Small intestine (tissue), 7 donors: ENCODE measurements at regions not wholly inside any gene's neighbourhood (a gene's known extent, or its start where the extent isn't known, plus 50 kb on each side); places are given as distances from the start of the nearest gene placed in this dataset.
A peak's percentile ranks its signal among the peaks of the same experiment; 100 is the strongest.

ENCODE experiments used
- DNase-seq, 2 donors: peaks; one replicate each; pipeline versions ENCODE4 v3.0.0 to v3.0.0-alpha.2; 2013
- FAIRE-seq: peaks from 2 replicates; lab custom pipeline; 2012; peaks lifted over from hg19 to GRCh38; lab: Jason Lieb, UNC
- H3K27ac ChIP-seq, 3 donors: one replicate each; pipeline ENCODE4 v1.5.1; 2013; ENCODE audit warnings: low read length in 2 of 3, mild to moderate bottlenecking in 2 of 3, control low read depth in 1 of 3, inconsistent platforms in 1 of 3, low read depth in 1 of 3, moderate library complexity in 1 of 3
- H3K27me3 ChIP-seq, 3 donors: one replicate each; pipeline ENCODE4 v1.6.1; 2013; ENCODE audit warnings: low read length in 3 of 3, inconsistent platforms in 1 of 3; ENCODE audit not compliant: control insufficient read depth in 3 of 3, insufficient read depth in 3 of 3
- H3K36me3 ChIP-seq, 3 donors: one replicate each; pipeline ENCODE4 v1.6.1; 2013; ENCODE audit warnings: low read length in 3 of 3, inconsistent platforms in 1 of 3, low read depth in 1 of 3, mild to moderate bottlenecking in 1 of 3, moderate library complexity in 1 of 3; ENCODE audit not compliant: control insufficient read depth in 3 of 3, insufficient read depth in 2 of 3
- H3K4me1 ChIP-seq, 3 donors: one replicate each; pipeline ENCODE4 v1.6.1; 2013; ENCODE audit warnings: low read length in 2 of 3, inconsistent platforms in 1 of 3, low read depth in 1 of 3, mild to moderate bottlenecking in 1 of 3, moderate library complexity in 1 of 3; ENCODE audit not compliant: control insufficient read depth in 3 of 3, insufficient read depth in 2 of 3
- H3K4me3 ChIP-seq, 3 donors: one replicate each; pipeline ENCODE4 v1.5.1; 2013; ENCODE audit warnings: low read length in 3 of 3, control low read depth in 1 of 3, inconsistent platforms in 1 of 3, low read depth in 1 of 3, mild to moderate bottlenecking in 1 of 3, moderate library complexity in 1 of 3
- H3K9me3 ChIP-seq, 2 donors: one replicate each; pipeline ENCODE4 v1.6.1; 2013; ENCODE audit warnings: low read depth in 1 of 2, low read length in 1 of 2; ENCODE audit not compliant: control insufficient read depth in 2 of 2, insufficient read depth in 1 of 2
- WGBS, 3 donors: extraction: QIAGEN DNeasy Blood & Tissue Kit; methylation state at CpG; one replicate each; pipeline ENCODE4 v1.1.7; 2013; 5-methylcytosine and 5-hydroxymethylcytosine counted together
- donor health status: healthy with polysubstance abuse.
- donor health status: control.
- donor health status: control.
- donor health status: Bipolar disorder and iron deficiency.
- donor health status: healthy.

DNA sequence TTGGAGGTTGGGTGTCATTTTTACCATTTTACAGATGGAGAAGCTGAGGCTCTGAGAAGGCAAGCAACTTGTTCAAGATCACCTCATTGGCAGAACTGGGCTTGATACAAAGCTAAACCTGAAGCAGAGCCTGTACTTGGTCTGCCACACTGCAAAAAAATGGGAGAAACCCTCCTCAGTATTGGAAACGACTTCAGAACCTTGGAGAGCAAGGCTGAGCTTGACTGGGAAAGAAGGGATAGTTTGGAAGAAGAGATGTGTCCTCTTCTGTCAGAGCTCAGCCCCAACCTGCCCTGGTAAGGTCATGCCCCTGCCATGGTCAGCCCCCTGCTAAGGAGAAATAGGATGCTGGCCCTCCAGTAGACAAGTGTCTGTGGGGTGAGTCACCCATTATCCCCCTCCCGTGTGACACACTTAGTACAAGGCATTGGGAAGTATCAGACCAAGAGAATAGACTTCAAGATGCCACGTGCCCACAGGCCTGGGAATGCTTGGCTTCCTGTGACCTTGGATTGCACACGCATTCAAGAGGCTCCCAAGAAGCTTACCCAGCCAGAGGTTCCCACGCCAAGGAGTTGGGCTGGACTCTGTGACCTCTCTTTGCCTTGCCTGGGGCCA lies 56.2 kb upstream of the SMNDC1 start:
- no peak for FAIRE-seq
- no peaks in the 10 kb centered on the region for H3K9me3 ChIP-seq
- no peak for DNase-seq
- H3K4me1 ChIP-seq = peaks cover 0 to 17% (median 2%) of the 10 kb centered on the region in 3 donors
- WGBS, 3 donors = 64 to 81% (median 75%) methylated on average over 5 of the region's 5 CpGs
- no peaks in the 10 kb centered on the region for H3K27me3 ChIP-seq
- no peak overlapping the region for H3K27ac ChIP-seq
- H3K4me3 ChIP-seq = no peak overlapping the region
- H3K36me3 ChIP-seq = no peaks in the 10 kb centered on the region

- WGBS, 3 donors = 63 to 82% (median 78%) methylated on average over 5 of the region's 5 CpGs
- H3K36me3 ChIP-seq = no peaks in the 10 kb centered on the region
- peaks cover 0 to 24% (median 2%) of the 10 kb centered on the region in 3 donors for H3K4me1 ChIP-seq
- no peak for FAIRE-seq
- H3K4me3 ChIP-seq = no peak overlapping the region
- no peak overlapping the region for H3K27ac ChIP-seq
- no peaks in the 10 kb centered on the region for H3K27me3 ChIP-seq
- DNase-seq = no peak
- H3K9me3 ChIP-seq = no peaks in the 10 kb centered on the region
Observed at GRCh38 chr10:110361800-110362456, 57.2 kb upstream of the SMNDC1 start.

DNA sequence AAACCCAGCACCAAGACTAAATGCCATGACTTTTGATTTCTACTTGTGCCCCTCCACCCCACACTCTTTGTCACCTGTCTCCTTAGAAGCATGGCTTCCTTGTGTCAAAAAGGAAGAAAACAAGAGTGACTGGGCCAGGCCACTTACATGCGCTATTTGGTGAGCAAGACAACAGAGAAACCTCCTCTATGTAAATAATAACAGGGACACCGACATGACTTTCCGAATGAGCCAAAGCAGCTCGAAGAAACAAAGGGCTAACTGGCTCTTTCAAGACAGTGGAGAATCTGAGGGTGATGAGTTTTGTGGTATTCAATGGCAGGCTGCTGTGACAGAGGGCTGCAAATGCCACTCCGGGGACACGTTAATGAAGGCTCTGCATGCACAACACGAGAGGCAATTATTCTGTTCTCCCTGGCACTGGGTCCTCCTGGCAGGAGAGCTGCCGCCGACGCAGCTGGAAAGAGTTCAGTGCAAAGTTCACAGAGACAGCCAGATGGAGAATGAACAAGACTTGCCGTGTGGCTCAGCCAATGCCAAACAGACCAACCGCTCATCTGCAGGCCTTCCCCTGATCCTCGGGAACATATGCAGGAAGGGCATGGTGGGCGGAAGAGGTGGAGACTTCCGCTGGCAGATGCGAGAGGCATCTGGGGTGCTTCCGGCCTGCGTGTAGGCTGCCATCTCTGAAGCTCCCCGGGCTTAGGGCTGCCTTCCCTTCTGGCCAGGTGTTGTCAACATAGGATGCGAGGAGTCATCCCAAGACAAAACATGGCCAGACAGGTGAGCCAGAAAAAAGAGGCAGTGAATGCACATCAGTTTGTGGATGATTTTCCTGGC lies 59.1 kb upstream of the SMNDC1 start:
- DNase-seq (peak; percentile 56 to 88), FAIRE-seq (no peak)
- H3K27me3 ChIP-seq = no peaks in the 10 kb centered on the region
- peaks cover 3 to 33% (median 4%) of the 10 kb centered on the region in 3 donors for H3K4me1 ChIP-seq
- WGBS, 3 donors = 22 to 58% (median 47%) methylated on average over 20 of the region's 20 CpGs
- no peaks in the 10 kb centered on the region for H3K36me3 ChIP-seq
- H3K9me3 ChIP-seq = no peaks in the 10 kb centered on the region
- H3K4me3 ChIP-seq = no peak overlapping the region
- peak overlapping the region in 2 of 3 donors; percentile 43 to 47 for H3K27ac ChIP-seq

DNA sequence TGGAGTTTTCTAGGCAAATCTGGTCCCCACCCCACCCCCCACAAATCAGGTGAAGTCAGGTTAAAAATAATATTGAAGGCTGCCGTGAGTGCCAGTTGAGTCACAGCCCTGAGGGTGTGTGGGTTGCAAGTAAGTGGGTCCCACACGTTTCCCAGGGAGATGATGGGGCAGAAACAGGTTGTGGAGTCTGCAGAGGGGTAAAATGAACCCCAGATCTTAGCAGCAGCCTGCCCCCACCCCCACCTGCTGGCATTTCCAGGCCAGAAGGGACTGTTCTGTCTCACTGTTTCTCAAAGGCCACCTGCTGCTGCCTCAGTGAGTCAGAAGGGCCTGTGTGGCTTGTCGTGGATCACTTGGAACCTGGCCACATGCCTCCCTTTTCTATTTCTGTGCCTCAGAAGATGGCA lies 59.8 kb upstream of the SMNDC1 start:
- no peak overlapping the region for H3K4me3 ChIP-seq
- no peaks in the 10 kb centered on the region for H3K9me3 ChIP-seq
- no peaks in the 10 kb centered on the region for H3K27me3 ChIP-seq
- H3K36me3 ChIP-seq = no peaks in the 10 kb centered on the region
- DNase-seq (no peak), FAIRE-seq (no peak)
- no peak overlapping the region for H3K27ac ChIP-seq
- peaks cover 3 to 36% (median 4%) of the 10 kb centered on the region in 3 donors for H3K4me1 ChIP-seq
- 43 to 67% (median 65%) methylated on average over 3 of the region's 3 CpGs for WGBS, 3 donors

GRCh38 chr10:110365356-110366143 lies 60.8 kb upstream of the SMNDC1 start:
- peaks cover 3 to 36% (median 4%) of the 10 kb centered on the region in 3 donors for H3K4me1 ChIP-seq
- H3K4me3 ChIP-seq = no peak overlapping the region
- DNase-seq = no peak
- no peak overlapping the region for H3K27ac ChIP-seq
- no peaks in the 10 kb centered on the region for H3K9me3 ChIP-seq
- no peak for FAIRE-seq
- 88 to 93% (median 89%) methylated on average over 9 of the region's 9 CpGs for WGBS, 3 donors
- H3K27me3 ChIP-seq = no peaks in the 10 kb centered on the region
- no peaks in the 10 kb centered on the region for H3K36me3 ChIP-seq

- H3K4me1 ChIP-seq = peaks cover 3 to 36% (median 4%) of the 10 kb centered on the region in 3 donors
- H3K27me3 ChIP-seq = no peaks in the 10 kb centered on the region
- FAIRE-seq (no peak), DNase-seq (peak; percentile 83 to 95)
- no peak overlapping the region for H3K4me3 ChIP-seq
- 14 to 62% (median 40%) methylated on average over 4 of the region's 4 CpGs for WGBS, 3 donors
- H3K36me3 ChIP-seq = no peaks in the 10 kb centered on the region
- H3K27ac ChIP-seq = peak overlapping the region in 1 of 3 donors; percentile 58
- no peaks in the 10 kb centered on the region for H3K9me3 ChIP-seq
Observed at GRCh38 chr10:110366635-110367034, 61.9 kb upstream of the SMNDC1 start.

DNA sequence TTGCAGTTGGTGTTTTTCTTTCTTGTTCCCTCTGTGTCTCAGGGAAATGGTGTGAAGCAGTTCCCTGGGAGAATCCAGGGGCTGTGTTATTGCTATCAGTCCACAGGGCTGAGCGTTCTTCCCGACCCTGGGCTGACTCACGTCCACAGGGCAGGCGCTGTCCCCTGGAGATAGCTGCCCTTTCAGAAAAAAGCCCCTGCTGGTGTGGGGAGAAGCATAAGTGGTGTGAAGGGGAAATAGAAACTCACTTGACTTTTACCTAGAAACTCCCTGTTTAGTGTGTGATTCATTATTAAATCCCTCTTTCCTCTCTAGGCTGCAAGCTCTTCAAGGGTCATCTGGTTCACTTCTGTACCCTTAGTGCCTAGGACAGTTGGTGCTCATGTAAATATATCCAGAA lies 63.3 kb upstream of the SMNDC1 start:
- peaks cover 3 to 36% (median 4%) of the 10 kb centered on the region in 3 donors for H3K4me1 ChIP-seq
- H3K27me3 ChIP-seq = no peaks in the 10 kb centered on the region
- H3K4me3 ChIP-seq = no peak overlapping the region
- FAIRE-seq (no peak), DNase-seq (peak in 1 of 2 donors; percentile 40)
- no peaks in the 10 kb centered on the region for H3K36me3 ChIP-seq
- peak overlapping the region in 1 of 3 donors; percentile 45 for H3K27ac ChIP-seq
- 46 to 59% (median 50%) methylated on average over 4 of the region's 4 CpGs for WGBS, 3 donors
- no peaks in the 10 kb centered on the region for H3K9me3 ChIP-seq

DNA sequence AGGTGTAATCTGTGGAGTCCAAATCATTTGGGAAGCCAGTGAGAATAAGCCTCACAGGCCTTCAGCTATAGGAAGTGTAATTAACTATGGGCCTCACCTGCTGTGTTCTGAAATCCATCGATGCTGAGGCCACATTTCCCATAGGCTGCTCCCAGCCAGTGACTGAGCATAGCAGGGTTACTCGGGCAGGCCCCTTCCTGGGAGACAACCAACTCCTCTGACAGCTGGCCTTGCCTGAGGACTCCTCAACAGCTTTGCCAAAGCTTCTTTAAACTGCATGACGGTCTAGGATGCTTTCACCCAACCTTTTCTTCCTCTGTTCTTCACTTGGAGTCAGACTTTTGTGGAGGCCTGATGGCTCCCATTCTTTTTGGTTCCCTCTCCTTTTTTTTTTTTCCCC lies 63.8 kb upstream of the SMNDC1 start:
- peak overlapping the region in 1 of 3 donors; percentile 45 for H3K27ac ChIP-seq
- WGBS, 3 donors = 38 to 43% (median 41%) methylated on average over 3 of the region's 3 CpGs
- H3K27me3 ChIP-seq = no peaks in the 10 kb centered on the region
- FAIRE-seq (no peak), DNase-seq (no peak)
- H3K9me3 ChIP-seq = no peaks in the 10 kb centered on the region
- no peak overlapping the region for H3K4me3 ChIP-seq
- peaks cover 3 to 35% (median 4%) of the 10 kb centered on the region in 3 donors for H3K4me1 ChIP-seq
- H3K36me3 ChIP-seq = no peaks in the 10 kb centered on the region
